ENCODE measurements at regions not wholly inside any gene's neighbourhood (a gene's known extent, or its start where the extent isn't known, plus 50 kb on each side); places are given as distances from the start of the nearest gene placed in this dataset.

DNA sequence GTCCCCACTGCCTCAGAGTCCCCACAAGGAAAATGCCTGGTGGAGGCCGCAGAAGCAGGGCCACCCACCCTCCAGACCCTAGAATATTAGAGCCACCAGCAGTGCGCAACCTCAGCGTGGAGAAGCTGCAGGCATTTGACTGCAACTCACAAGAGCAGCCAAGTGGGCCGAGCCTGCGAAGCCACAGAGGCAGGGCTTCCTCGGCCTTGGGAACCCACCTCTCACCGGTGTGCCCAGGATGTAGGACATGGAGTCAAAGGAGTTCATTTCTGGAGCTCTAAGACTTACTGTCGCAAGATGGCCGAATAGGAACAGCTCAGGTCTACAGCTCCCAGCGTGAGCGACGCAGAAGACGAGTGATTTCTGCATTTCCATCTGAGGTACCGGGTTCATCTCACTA is 397.9 kb upstream of the PIK3R1 start:
- TF ChIP-seq, protein P1, sequence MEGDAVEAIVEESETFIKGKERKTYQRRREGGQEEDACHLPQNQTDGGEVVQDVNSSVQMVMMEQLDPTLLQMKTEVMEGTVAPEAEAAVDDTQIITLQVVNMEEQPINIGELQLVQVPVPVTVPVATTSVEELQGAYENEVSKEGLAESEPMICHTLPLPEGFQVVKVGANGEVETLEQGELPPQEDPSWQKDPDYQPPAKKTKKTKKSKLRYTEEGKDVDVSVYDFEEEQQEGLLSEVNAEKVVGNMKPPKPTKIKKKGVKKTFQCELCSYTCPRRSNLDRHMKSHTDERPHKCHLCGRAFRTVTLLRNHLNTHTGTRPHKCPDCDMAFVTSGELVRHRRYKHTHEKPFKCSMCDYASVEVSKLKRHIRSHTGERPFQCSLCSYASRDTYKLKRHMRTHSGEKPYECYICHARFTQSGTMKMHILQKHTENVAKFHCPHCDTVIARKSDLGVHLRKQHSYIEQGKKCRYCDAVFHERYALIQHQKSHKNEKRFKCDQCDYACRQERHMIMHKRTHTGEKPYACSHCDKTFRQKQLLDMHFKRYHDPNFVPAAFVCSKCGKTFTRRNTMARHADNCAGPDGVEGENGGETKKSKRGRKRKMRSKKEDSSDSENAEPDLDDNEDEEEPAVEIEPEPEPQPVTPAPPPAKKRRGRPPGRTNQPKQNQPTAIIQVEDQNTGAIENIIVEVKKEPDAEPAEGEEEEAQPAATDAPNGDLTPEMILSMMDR (IDR thresholded peaks at IDR 0.05; ENCODE audit: low read depth, low read length): no peak
- H3K4me3 ChIP-seq (ENCODE audit: low read depth, low read length): no peak overlapping the region

DNA sequence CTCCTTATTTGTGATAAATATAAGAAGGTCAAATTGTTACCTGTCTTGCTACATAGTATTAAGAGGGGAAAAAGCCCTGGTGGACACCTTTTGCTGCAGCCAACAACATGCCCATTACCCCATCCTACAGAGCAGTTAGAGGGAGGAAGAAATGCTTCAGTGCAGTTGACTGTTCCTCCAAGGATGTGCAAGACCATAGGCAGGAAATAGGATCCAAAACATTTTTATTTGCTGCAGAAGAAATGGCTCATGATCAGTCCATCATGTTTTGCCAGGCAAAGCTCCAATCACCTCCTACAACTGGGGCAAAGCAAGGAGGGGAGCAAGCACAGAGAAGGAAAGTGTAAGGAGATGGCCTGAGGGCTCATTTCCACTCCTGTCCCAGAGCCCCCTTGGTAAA is 399.1 kb upstream of the PIK3R1 start:
- Histone ChIP-seq H3K36me3 (no peaks in the 10 kb centered on the region), H3K27ac (no peak overlapping the region), H3K27me3 (ENCODE audit: insufficient read depth, low read depth, severe bottlenecking) (no peaks in the 10 kb centered on the region), H3K9me3 (ENCODE audit: severe bottlenecking) (no peaks in the 10 kb centered on the region), H3K4me3 (ENCODE audit: low read depth, low read length) (no peak overlapping the region)
- no peak for DNase-seq
- TF ChIP-seq, protein P1 (IDR thresholded peaks at IDR 0.05; ENCODE audit: low read depth, low read length): no peak

More for the DNA sequence above, 397.9 kb upstream of the PIK3R1 start:
- DNase-seq: no peak
- no peaks in the 10 kb centered on the region for H3K36me3 ChIP-seq
- no peak overlapping the region for H3K27ac ChIP-seq
- no peaks in the 10 kb centered on the region for H3K9me3 ChIP-seq (ENCODE audit: severe bottlenecking)
- no peaks in the 10 kb centered on the region for H3K27me3 ChIP-seq (ENCODE audit: insufficient read depth, low read depth, severe bottlenecking)

DNA sequence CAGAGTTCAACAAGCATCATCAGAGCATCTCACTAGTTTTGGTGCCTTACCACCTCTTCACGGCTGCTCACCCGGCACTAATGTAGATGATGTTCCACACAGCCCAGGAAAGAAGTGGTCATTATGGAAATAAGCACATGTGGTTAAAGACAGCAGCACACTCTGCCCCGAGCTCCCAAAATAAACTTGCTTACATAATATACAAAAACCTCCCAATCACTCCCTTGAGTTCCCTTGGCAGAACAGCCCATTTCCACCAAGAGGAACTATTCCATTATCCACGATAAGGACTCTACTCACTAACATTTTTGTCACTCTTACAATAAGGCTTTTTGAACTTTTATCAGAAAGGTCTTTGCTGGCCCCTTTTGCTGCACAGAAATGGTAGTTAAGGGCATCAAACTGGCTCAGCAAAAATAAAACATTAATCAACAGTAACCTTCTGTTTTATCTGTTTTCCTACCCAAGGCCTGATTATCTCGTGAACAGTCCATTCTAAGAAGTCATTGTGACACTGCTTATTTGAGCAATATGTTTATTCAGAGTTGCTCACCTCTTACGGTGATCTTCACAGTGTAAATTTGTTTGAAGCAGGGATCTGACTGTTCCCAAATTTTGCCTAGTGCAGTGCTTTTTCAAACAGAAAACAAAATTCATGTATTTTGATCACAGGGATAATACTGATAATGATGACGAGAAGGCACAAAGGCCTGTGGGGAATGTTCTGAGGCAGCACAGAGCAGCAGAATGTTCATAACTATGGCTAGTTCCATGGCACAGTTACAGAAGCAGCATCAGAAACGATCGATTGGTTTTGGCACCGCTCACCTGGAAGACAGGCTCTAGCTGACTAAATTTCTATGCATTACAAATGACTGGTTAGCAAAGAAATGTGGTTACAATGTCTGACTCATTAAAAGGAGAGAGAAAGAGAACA is 399.8 kb upstream of the PIK3R1 start:
- Histone ChIP-seq H3K9me3 (ENCODE audit: severe bottlenecking) (no peaks in the 10 kb centered on the region), H3K4me3 (ENCODE audit: low read depth, low read length) (no peak overlapping the region), H3K27ac (no peak overlapping the region), H3K27me3 (ENCODE audit: insufficient read depth, low read depth, severe bottlenecking) (no peaks in the 10 kb centered on the region), H3K36me3 (no peaks in the 10 kb centered on the region)
- no peak for DNase-seq
- TF ChIP-seq, protein P1 (IDR thresholded peaks at IDR 0.05; ENCODE audit: low read depth, low read length): no peak

DNA sequence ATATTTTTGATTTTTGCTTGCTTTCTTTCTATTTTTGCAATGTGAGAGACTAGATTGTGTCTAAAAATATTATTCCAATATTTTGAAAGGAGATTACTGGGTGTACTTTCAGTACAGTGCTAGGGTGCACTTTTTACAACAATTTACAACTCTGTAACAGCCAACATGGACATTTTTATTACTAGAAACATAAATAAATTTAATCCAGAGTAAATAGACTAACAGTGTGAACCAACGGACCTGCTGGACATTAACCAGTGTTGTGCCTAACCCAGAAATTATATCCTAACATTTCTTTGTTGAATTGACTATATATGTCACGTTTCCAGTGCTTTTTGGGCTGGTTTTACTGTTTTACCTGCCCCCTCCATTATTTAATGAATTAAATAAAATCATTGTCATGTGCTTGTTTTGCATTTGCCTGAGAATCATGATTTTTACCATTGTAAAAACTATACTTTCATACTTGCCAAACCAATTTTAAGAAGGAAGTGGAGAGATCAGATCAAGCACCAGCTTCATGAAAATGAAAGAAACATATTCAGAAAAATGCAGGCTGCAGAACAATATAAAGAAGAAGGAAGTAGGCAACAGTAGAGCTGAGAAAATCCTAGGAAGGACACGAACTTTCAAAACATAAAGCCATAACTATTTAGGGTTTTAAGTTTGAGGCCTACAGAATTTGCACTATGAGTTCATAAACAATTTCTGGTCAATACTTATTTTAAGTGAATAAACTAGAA is 400.8 kb upstream of the PIK3R1 start:
- Histone ChIP-seq H3K27me3 (ENCODE audit: insufficient read depth, low read depth, severe bottlenecking) (no peaks in the 10 kb centered on the region), H3K27ac (no peak overlapping the region), H3K9me3 (ENCODE audit: severe bottlenecking) (no peaks in the 10 kb centered on the region), H3K4me3 (ENCODE audit: low read depth, low read length) (no peak overlapping the region), H3K36me3 (no peaks in the 10 kb centered on the region)
- TF ChIP-seq, protein P1 (IDR thresholded peaks at IDR 0.05; ENCODE audit: low read depth, low read length): no peak
- no peak for DNase-seq

DNA sequence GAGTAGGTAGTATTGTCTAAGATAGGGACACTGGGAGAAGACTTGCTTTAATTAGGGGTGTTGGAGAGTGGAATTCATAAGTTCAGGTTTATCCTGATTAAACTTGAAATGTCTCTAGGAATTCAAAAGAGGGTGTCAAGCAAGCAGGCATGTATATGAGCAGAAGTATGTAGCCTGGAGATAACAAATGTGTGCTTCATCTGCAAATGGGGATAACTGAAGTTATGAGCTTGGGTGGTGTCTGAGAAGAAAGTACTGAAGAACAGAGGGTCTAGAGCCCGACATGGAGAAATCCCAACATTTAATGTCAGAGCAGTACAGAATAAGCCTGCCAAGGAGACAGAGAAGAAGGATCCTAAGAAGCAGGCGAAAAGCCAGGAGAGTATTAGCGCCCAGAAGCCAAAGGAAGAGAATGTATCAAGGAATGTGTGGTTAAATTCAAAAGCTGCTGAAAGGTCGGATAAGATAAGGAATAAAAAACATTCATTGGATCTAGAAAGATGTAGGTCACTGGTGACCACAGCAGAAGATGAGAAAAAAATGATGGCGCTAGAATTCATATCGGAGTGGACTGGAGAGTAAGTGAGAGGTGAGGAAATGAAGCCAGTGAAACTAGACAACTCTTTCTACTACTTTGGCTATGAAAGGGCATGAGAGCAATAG is 401.5 kb upstream of the PIK3R1 start:
- TF ChIP-seq, protein P1 (IDR thresholded peaks at IDR 0.05; ENCODE audit: low read depth, low read length): no peak
- no peak for DNase-seq
- no peak overlapping the region for H3K4me3 ChIP-seq (ENCODE audit: low read depth, low read length)
- H3K36me3 ChIP-seq: no peaks in the 10 kb centered on the region
- H3K27me3 ChIP-seq (ENCODE audit: insufficient read depth, low read depth, severe bottlenecking): no peaks in the 10 kb centered on the region
- no peak overlapping the region for H3K27ac ChIP-seq
- no peaks in the 10 kb centered on the region for H3K9me3 ChIP-seq (ENCODE audit: severe bottlenecking)

Measured in WERI-Rb-1 (cell line).